ENCODE measurements at regions not wholly inside any gene's neighbourhood (a gene's known extent, or its start where the extent isn't known, plus 50 kb on each side); places are given as distances from the start of the nearest gene placed in this dataset.
A peak's percentile ranks its signal among the peaks of the same experiment; 100 is the strongest.
"Not testable (repeated sequence)": the region's sequence is repeated elsewhere in the genome, so short reads cannot be mapped to it uniquely, and the experiment has no call there.

DNA sequence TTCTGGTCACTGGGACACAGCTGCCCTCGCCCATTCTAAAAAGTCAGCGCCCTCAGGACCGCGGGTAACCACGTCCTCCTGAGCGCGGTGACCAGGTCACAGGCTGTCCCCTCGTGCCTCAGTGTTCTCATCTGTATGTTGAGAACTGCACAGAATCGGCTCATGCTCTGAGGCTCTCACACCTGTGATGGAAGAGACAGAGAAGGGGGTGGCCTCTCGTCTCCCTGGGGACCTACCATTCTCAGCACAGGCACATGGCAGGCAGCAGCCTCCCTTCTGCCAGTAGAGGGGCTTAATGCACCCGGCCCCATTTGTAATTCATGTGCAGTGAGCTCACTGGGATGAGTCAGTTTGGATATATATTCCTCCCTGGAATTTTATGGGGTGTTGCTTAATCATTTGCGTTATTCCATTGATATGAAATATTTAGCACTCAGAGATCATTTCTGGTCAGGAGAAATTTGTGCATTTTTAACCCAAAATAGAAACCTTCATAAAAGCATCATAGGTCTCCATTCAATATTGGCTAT lies 51.9 kb upstream of the ROPN1B start:
- peak in 1 of 3 experiments; percentile 23 for DNase-seq
- Mint-ChIP-seq H3K4me1 (ENCODE audit: low read depth in 2 of 2) (peaks cover 7 to 12% of the 10 kb centered on the region in 2 donors), H3K27ac (peak overlapping the region; percentile 95), H3K4me3 (peak overlapping the region; percentile 86 to 88)
- H3K36me3 Mint-ChIP-seq (ENCODE audit: insufficient read depth); ATAC-seq (replicated peaks); H3K9me3 Mint-ChIP-seq; H3K27me3 Mint-ChIP-seq: not testable (repeated sequence)

DNA sequence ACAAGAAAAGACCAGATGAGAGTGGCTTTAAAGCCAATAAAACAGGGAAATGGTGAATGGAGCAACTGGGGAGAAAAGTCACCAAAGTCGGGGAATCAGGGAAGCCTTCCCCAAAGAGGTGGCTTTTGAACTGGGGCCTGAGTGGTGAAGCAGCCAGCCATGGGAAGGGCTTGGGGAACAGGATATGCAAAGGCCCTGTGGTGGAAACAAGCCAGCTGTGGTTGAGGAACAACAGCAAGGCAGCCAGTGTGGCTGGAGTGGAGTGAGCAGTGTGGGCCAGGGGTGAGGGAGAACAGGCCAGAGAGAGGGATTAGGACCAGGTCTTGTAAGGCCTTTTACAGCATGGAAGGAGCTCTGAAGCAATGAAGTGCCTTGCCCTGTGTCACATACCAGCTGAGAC lies 51.0 kb upstream of the ROPN1B start:
- not testable (repeated sequence) for H3K4me3 Mint-ChIP-seq

DNA sequence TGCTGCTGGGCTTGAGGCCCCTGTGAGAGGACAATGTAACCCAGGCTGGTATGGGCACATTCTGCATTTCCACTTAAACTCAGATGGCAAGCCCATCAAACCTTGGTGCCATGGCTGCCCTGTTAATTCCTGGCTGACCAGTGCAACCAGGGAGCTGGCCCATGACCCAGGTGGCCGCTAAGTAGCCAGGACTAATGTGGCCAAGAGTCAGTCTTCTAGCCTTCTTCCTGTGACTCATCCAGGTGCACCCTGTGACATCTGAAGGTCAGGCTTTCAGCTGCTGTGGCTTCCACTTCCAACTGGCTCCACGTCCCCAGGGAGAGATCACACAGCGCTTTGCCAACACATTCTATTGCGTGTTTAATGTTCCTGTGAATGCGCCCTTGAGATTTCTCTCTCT lies 50.5 kb upstream of the ROPN1B start:
- not testable (repeated sequence) for H3K4me3 Mint-ChIP-seq; H3K27me3 Mint-ChIP-seq; H3K36me3 Mint-ChIP-seq (ENCODE audit: insufficient read depth); H3K27ac Mint-ChIP-seq; DNase-seq; ATAC-seq (replicated peaks); H3K9me3 Mint-ChIP-seq
- H3K4me1 Mint-ChIP-seq (ENCODE audit: low read depth in 2 of 2) = peaks cover 7 to 12% of the 10 kb centered on the region in 2 donors

More for the DNA sequence above, 51.0 kb upstream of the ROPN1B start:
- not testable (repeated sequence) for ATAC-seq (replicated peaks); DNase-seq; H3K9me3 Mint-ChIP-seq; H3K27me3 Mint-ChIP-seq; H3K27ac Mint-ChIP-seq; H3K36me3 Mint-ChIP-seq (ENCODE audit: insufficient read depth)
- H3K4me1 Mint-ChIP-seq (ENCODE audit: low read depth in 2 of 2) = peaks cover 7 to 12% of the 10 kb centered on the region in 2 donors

DNA sequence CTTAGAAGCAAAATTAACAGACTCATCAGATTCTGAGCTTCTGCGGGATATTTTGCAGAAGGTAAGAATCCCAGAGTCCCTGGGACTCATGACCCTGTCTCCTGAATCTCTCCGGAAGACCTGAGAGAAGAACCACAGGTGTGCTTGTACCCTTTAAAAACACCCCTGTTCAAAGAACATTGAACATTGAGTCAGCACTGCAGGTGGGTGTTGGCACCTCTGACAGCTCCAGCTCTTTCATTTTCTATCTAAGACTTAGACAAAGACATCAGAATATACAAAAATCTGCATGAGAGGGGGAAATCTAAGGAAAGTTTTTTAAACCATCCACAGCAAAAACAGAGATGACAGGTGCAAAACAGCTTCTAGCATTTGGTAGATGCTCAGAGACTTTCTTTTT lies 50.1 kb upstream of the ROPN1B start:
- H3K27me3 Mint-ChIP-seq; H3K27ac Mint-ChIP-seq; ATAC-seq (replicated peaks); H3K4me3 Mint-ChIP-seq; H3K36me3 Mint-ChIP-seq (ENCODE audit: insufficient read depth); DNase-seq; H3K9me3 Mint-ChIP-seq: not testable (repeated sequence)
- peaks cover 7 to 12% of the 10 kb centered on the region in 2 donors for H3K4me1 Mint-ChIP-seq (ENCODE audit: low read depth in 2 of 2)
